Stimulated activated naive CD8-positive, alpha-beta T cell treated with anti-CD3 and anti-CD28 coated beads, Interleukin-15, Interleukin-2, amounts not matched to agents 100 ng/mL and 50 ng/mL, for 24 hours (primary cell): ENCODE measurements at regions not wholly inside any gene's neighbourhood (a gene's known extent, or its start where the extent isn't known, plus 50 kb on each side); places are given as distances from the start of the nearest gene placed in this dataset.
"Not testable (repeated sequence)": the region's sequence is repeated elsewhere in the genome, so short reads cannot be mapped to it uniquely, and the experiment has no call there.

Source experiments
- H3K27ac Mint-ChIP-seq: one replicate; pipeline ENCODE4 v1.8.0; 2021; ENCODE audit warnings: mild to moderate bottlenecking, mixed read lengths
- H3K27me3 Mint-ChIP-seq: one replicate; pipeline ENCODE4 v1.8.0; 2021; ENCODE audit warnings: mixed read lengths
- H3K36me3 Mint-ChIP-seq: one replicate; pipeline ENCODE4 v1.8.0; 2021; ENCODE audit warnings: low read depth, mixed read lengths
- H3K4me1 Mint-ChIP-seq: one replicate; pipeline ENCODE4 v1.8.0; 2021; ENCODE audit warnings: low read depth, mixed read lengths
- H3K4me3 Mint-ChIP-seq: one replicate; pipeline ENCODE4 v1.8.0; 2021; ENCODE audit warnings: mild to moderate bottlenecking, mixed read lengths
- H3K9me3 Mint-ChIP-seq: one replicate; pipeline ENCODE4 v1.8.0; 2021; ENCODE audit warnings: mixed read lengths

DNA sequence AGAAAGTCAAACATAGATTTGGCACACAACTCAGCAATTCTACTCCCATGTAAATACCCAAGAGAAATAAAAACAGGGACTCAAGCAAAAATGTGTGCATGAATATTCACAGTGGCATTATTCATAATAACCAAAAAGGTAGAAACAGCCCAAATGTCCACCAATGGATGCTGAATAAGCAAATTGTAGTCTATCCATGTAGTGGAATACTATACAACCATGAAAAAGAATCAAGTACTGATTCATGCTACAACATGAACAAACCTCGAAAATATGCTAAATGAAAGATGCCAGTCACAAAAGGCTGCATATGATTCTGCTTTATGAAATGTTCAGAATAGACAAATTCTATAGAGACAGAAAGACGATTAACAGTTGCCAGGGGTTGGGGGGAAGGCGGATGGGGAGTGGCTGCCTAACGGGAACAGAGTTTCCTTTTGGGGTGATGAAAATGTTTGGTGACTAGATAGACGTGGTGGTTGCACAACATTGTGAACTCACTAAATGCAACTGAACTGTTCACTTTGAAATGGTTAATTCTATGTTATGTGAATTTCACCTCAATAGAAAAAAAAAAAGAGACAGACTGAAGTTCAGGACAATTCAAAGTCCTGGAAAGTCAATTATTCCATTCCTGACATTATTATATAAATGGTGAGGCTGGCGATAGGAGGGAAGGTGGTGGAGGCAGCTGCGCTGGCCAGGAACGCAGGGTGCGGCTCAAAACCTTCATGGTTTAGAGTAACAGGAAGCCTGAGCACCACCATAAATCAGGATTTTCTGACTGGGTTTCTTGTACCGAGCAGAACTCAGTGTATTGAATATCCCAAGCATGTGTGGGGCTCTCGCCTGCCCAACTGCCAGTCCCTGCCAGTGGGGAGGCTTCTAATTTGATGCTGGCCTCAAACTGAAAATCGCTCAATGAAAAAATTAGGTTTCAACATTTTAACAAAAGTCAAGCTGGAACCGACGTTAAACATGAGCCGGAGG, 300.9 kb downstream of the C16orf95 start:
- no peaks in the 10 kb centered on the region for H3K36me3 Mint-ChIP-seq
- H3K27me3 Mint-ChIP-seq = peaks cover 41% of the 10 kb centered on the region
- no peak overlapping the region for H3K27ac Mint-ChIP-seq
- peaks cover 2% of the 10 kb centered on the region for H3K4me1 Mint-ChIP-seq
- H3K4me3 Mint-ChIP-seq = no peak overlapping the region
- H3K9me3 Mint-ChIP-seq = no peaks in the 10 kb centered on the region

DNA sequence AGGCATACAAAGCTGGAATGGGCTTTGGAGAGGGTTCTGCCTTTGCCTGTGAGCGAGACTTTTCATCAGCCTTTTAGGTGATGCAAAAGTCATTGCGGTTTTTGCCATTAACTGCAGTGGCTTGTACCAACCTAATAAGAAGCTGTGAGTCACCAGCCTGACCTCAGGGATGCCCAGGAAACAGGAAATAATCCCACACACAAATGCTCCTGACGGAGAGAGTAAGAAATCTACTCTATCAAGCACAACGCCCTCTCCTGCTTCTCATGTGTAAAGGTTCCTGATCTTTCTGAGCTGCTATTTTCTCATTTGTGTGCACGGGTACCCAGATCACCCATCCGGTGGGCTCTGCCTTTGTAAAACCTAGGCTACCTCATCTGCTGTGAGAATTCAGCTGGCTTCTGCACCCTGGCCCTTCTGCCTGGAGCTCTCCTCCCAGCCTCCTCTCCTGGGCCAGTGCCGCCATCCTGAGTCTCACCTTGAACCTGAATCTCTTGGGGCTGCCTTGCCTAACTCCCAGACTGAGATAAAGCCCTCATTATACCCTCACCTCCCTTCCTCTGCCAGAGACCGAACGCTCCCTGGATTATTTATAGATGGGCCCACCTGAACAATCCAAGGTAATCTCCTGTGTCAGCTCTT, 299.7 kb downstream of the C16orf95 start:
- Mint-ChIP-seq H3K4me1 (peaks cover 2% of the 10 kb centered on the region), H3K4me3 (no peak overlapping the region), H3K36me3 (no peaks in the 10 kb centered on the region), H3K27me3 (peaks cover 45% of the 10 kb centered on the region), H3K27ac (no peak overlapping the region), H3K9me3 (no peaks in the 10 kb centered on the region)

DNA sequence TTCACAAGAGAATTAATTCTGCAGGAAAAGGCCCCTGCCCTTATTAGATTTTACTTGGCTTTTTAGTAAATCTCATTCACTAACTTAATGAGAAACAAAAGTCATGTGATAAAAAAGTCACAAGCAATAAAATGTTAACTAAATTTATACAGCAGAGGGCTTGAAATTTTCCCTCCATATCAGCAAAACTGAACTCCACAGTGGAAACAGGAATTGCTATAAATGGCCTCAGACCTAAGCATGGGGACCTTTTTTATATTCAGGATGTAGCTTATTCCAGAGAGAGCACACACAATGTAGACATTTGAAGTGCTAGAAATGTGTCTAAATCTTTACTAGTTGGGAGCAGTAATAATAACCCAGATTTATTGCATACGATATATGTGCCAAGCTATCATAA, 291.5 kb downstream of the C16orf95 start:
- no peaks in the 10 kb centered on the region for H3K9me3 Mint-ChIP-seq
- H3K27ac Mint-ChIP-seq = no peak overlapping the region
- no peak overlapping the region for H3K4me3 Mint-ChIP-seq
- no peaks in the 10 kb centered on the region for H3K4me1 Mint-ChIP-seq
- H3K36me3 Mint-ChIP-seq = no peaks in the 10 kb centered on the region
- peaks cover 14% of the 10 kb centered on the region for H3K27me3 Mint-ChIP-seq

DNA sequence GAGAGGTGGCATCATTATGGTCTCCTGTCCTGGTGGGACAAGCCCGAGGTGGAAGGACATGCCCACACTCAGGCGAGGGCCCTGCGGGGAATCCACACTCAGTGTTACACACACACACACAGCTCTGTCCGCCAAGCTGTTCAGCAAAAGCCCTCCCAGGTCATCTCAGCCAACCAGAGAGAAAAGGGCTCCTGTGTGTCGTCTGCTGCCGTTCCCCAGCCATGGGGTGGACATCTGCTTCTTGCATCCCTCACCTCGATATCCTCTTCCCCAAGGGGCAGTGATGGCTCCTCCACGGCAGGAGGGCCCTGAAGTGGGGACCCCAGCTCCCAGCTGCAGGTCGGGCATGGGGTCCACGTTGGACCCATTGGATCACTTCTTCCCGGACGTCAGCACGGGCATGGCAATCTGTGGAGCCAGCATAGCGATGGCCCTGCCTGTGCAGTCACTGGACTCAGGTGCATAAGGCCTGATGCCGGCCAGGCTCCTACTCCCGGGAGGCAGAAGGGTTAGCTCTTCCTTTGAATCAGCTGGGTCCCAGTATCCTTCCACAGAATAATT, 290.1 kb downstream of the C16orf95 start:
- Mint-ChIP-seq H3K9me3 (no peaks in the 10 kb centered on the region), H3K27ac (no peak overlapping the region), H3K4me1 (no peaks in the 10 kb centered on the region)

DNA sequence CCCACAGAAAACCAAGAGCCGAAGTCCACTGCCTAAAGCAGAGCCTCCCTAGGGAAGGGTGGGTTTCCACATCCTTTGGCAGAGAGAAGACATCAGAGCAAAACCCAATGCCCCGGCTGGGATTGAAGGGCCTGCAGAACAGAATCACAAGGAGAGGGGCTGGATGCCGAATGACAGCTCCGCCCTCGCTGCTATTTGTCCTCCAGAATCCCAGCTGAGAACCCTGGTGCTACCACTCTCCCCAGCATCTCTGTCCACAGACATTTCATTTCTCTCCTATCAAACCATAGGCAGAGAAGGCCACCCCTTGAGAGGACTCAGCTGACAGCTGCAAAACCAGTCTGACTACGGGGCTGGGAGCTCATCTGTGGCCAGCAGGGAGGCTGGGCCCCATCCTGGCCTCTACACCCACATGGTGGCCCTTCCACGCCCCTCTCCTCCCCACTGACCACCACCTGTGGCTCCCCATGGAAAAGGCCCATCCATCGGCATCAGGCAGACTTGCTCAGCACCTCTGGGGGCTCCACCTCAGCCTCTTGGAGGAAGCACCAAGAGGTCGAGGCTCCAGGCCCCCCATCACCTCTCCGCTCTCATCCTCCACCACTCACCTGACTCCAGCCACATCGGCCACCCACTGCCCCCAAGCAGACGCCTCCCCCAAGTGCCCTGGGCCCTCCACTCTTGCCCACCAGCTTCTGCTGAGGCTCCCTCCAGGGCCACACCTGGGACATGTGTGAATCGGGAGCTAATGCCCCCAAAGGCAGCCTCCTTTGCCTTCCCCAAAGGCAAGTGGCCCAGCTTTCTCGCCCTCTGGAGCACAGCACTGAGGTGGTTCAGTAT, 288.5 kb downstream of the C16orf95 start:
- Mint-ChIP-seq H3K4me3 (no peak overlapping the region), H3K9me3 (no peaks in the 10 kb centered on the region), H3K4me1 (no peaks in the 10 kb centered on the region), H3K27me3 (peaks cover 3% of the 10 kb centered on the region), H3K36me3 (no peaks in the 10 kb centered on the region), H3K27ac (no peak overlapping the region)

More for the DNA sequence above, 290.1 kb downstream of the C16orf95 start:
- Mint-ChIP-seq H3K4me3 (no peak overlapping the region), H3K36me3 (no peaks in the 10 kb centered on the region), H3K27me3 (peaks cover 3% of the 10 kb centered on the region)

DNA sequence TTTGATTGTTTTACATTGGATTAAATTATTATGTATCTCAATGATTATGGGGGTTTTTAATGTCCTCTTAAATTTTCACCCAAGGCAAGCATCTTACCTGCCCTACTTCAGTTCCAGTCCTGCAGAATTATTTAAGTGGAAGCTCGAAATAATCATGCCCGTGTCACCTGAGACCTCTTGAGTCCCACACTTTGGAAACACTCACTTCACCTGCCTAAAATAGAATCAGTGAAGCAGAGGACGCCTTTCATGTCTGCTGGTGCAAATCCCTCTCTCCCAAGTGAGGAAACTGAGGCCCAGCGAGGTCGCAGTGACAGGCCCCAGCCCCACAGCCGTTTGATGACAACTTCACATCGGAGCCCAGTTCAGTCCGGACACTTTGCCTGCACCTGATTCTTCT, 284.6 kb downstream of the C16orf95 start:
- Mint-ChIP-seq H3K27me3 (peaks cover 6% of the 10 kb centered on the region), H3K27ac (no peak overlapping the region), H3K4me1 (no peaks in the 10 kb centered on the region), H3K9me3 (no peaks in the 10 kb centered on the region), H3K36me3 (no peaks in the 10 kb centered on the region), H3K4me3 (no peak overlapping the region)

DNA sequence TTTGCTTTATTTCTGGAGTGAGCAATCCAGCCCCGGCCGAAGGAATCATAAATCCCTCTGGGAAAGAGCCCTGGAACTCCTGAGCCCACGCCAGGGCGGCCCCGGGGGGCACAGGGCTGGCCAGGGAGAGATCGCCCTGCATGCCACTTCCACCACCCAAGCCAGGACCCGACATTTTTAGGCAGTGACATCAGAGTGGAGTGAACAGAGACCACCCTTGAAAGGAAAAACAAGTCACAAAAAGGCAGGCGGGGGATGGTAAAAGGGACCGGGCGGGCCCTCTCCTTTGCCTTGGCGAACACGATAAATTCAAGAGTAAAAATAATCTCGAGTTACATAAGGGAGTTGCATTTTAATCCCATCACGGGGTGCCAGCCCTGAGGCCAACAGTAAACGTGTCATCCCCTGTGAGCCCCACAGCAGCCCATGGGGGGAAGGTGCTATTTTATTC, 284.1 kb downstream of the C16orf95 start:
- Mint-ChIP-seq H3K9me3 (no peaks in the 10 kb centered on the region), H3K27ac (no peak overlapping the region), H3K27me3 (peaks cover 6% of the 10 kb centered on the region), H3K36me3 (no peaks in the 10 kb centered on the region), H3K4me1 (no peaks in the 10 kb centered on the region), H3K4me3 (no peak overlapping the region)

DNA sequence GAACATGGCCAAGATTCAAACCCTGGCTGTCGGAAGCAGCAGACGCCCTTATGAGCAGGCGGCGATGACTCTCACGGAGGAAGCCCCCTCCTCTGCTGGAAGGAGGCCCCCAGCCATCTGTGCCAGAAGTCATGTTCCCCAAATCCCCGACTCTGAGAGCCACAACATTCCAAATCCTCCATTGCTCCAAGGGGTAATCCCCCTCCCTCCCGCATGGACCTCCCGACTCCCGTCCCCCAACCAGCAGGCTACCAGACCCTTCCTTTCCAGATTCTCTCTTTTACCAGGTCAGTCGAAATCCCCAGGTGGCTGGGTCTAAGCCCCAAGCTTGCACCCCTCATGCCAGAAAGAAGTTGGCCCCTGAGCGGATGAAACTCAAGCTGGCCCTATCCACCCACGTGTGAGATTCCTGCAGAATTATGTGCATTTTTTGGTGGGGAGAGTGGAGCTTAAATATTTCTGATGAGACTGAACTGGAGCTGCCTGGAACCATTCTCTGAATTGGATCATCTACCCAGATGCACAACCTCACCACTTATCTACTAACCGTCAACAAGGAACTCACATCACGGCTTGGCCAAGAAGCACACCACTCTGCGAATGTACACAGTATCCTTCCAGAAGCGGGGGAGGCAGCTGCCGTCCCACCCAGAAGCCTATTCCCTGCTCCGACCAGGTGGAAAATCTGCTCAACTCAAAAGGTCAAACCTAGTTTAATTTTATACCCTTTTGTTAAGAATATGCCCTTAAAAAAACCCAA, 283.5 kb downstream of the C16orf95 start:
- Mint-ChIP-seq H3K27me3 (peaks cover 6% of the 10 kb centered on the region), H3K4me3 (no peak overlapping the region), H3K36me3 (no peaks in the 10 kb centered on the region), H3K9me3 (no peaks in the 10 kb centered on the region), H3K27ac (no peak overlapping the region), H3K4me1 (no peaks in the 10 kb centered on the region)

DNA sequence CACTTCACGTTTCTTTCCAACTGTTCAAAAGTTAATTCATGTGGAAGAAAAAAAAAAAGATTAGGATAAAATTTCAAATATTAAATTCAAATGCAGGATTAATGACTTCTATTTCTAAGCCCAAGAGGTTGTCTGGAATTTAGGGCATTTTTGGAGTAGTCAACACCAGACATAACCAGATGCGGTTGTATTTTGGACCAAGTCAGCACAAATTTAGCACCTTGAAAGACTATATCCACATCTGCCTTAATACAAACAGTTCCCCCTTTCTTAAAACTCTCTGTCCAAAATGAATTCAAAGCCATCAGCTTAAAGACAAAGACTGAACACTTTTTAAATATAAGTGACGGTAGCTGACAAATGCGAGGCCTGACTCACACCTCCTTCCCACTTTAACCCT, 282.9 kb downstream of the C16orf95 start:
- Mint-ChIP-seq H3K27ac (no peak overlapping the region), H3K4me1 (no peaks in the 10 kb centered on the region), H3K9me3 (no peaks in the 10 kb centered on the region), H3K27me3 (peaks cover 6% of the 10 kb centered on the region), H3K4me3 (no peak overlapping the region), H3K36me3 (no peaks in the 10 kb centered on the region)

DNA sequence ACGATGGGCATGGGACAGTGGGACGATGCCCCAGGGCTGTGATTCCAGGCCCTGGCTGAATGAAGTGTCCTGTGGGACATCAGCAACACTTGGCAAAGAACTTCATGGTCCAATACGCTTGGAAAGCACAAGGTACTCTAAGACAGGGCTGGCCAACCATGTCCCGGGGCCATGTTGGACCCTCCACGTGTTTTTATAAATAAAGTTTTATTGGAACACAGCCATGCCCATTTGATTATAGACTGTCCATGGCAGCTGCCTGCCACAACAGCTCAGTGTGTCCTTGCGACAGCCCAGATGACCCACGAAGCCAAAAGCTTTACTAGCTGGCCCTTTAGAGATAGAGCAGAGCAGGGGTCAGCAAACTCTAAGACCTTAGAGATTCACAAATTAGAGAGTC, 282.1 kb downstream of the C16orf95 start:
- Mint-ChIP-seq H3K36me3 (no peaks in the 10 kb centered on the region), H3K27me3 (peaks cover 6% of the 10 kb centered on the region)

DNA sequence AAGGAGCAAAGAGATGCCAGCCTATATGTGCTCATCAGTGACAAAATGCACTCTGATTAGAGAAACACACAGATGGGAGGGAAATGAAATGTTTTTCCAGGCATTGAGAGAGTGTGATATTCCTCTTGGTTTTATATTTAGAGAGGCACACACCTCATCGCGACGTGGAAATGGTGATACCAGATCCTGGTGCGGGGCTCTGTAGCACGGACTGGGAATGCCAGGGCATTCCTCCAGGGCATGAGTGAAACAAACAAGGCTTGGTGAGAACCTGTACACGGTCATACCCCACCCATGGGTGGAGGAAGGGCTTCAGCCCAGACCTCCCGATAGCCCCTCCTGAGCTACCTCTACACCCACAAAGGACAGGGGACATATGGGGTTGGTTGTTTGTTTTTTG, 280.2 kb downstream of the C16orf95 start:
- no peaks in the 10 kb centered on the region for H3K4me1 Mint-ChIP-seq
- H3K27ac Mint-ChIP-seq = no peak overlapping the region
- peaks cover 6% of the 10 kb centered on the region for H3K27me3 Mint-ChIP-seq
- H3K9me3 Mint-ChIP-seq = no peaks in the 10 kb centered on the region
- no peak overlapping the region for H3K4me3 Mint-ChIP-seq
- H3K36me3 Mint-ChIP-seq = no peaks in the 10 kb centered on the region

More for the DNA sequence above, 282.1 kb downstream of the C16orf95 start:
- H3K27ac Mint-ChIP-seq = no peak overlapping the region
- no peaks in the 10 kb centered on the region for H3K9me3 Mint-ChIP-seq
- H3K4me1 Mint-ChIP-seq = no peaks in the 10 kb centered on the region
- no peak overlapping the region for H3K4me3 Mint-ChIP-seq

DNA sequence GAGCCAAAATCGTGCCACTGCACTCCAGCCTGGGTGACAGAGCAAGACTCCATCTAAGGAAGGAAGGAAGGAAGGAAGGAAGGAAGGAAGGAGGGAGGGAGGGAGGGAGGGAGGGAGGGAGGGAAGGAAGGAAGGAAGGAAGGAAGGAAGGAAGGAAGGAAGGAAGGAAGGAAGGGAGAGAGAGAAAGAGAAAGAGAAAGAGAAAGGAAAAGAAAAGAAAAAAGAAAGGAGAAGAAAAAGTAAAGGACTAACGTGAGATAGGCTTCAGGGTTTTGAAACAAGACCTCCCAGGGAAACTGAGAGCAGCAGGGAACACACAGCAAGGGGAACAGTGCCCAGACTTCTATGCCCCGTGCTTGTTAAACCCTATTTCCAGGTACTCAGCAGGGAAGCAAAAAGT, 278.7 kb downstream of the C16orf95 start:
- not testable (repeated sequence) for H3K9me3 Mint-ChIP-seq, H3K27ac Mint-ChIP-seq, H3K27me3 Mint-ChIP-seq, H3K4me1 Mint-ChIP-seq, H3K36me3 Mint-ChIP-seq, H3K4me3 Mint-ChIP-seq

DNA sequence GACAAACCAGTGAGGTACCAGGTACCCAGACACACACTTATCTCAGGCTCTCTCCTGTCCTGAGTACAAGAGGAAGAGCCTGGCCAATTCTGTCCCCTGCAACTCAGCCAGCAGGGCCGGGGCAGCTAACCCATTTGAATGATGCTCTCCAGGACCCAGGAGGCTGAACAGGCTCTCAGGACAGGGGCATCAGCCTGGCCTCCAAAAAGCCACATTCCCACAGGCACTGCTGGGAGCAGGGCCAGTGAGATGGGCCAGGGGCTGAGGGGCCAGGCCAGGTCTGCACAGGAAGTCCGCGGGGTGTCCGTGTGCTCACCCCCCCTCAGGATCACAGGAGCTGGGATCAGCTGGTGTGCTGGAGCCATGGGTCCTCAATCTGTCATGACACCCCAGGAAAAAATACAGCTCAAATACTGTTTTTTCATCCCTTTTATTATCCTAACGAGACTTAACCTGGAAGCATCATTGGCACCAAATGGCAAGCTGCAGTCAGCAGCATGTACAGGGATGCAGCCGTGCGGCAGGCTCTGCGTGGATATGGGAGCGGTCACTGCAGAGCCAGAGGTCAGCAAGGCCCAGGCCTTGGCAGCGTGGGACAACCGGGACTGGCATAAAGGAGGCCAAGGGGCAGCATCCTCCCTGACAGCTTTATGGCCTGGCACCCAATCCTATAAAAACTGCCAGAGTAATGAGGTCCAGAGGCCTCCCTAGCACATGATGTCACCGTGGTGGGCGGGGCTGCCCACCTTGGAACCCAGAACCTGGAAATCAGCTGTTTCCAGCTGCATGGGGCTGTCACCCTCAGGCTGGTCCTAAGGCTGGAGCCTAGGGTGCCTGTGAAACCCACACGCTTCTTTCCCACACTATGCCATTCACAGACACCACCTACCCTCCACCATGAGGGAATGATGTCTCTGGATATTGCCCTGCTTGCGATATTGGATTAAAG, 276.7 kb downstream of the C16orf95 start:
- Mint-ChIP-seq H3K27ac (no peak overlapping the region), H3K4me3 (no peak overlapping the region), H3K36me3 (no peaks in the 10 kb centered on the region), H3K9me3 (no peaks in the 10 kb centered on the region), H3K27me3 (peaks cover 8% of the 10 kb centered on the region), H3K4me1 (no peaks in the 10 kb centered on the region)
